ENCODE measurements at regions not wholly inside any gene's neighbourhood (a gene's known extent, or its start where the extent isn't known, plus 50 kb on each side); places are given as distances from the start of the nearest gene placed in this dataset.
A peak's percentile ranks its signal among the peaks of the same experiment; 100 is the strongest.

GRCh38 chr6:144909753-144910285, 624.7 kb downstream of the UTRN start:
- TF ChIP-seq ZFX (IDR thresholded peaks at IDR 0.05) (no peak), CTCF (conservative IDR thresholded peaks at IDR 0.05) (no peak)
- 0 out of 2 replicates have a peak overlapping the region, but pooled peaks have one; percentile 32 for H3K27ac ChIP-seq

GRCh38 chr6:144911322-144911721, 626.2 kb downstream of the UTRN start:
- no peak overlapping the region for H3K27ac ChIP-seq
- TF ChIP-seq ZFX (IDR thresholded peaks at IDR 0.05) (no peak), CTCF (conservative IDR thresholded peaks at IDR 0.05) (no peak)

GRCh38 chr6:144912474-144912873, 627.3 kb downstream of the UTRN start:
- TF ChIP-seq ZFX (IDR thresholded peaks at IDR 0.05), result no peak
- no peak for TF ChIP-seq CTCF (conservative IDR thresholded peaks at IDR 0.05)
- no peak overlapping the region for H3K27ac ChIP-seq

- no peak for TF ChIP-seq CTCF (conservative IDR thresholded peaks at IDR 0.05)
- TF ChIP-seq ZFX (IDR thresholded peaks at IDR 0.05), result no peak
- H3K27ac ChIP-seq, result no peak overlapping the region
Observed at GRCh38 chr6:144918073-144918472, 632.9 kb downstream of the UTRN start.

- TF ChIP-seq CTCF (conservative IDR thresholded peaks at IDR 0.05), result no peak
- TF ChIP-seq ZFX (IDR thresholded peaks at IDR 0.05), result no peak
- H3K27ac ChIP-seq, result no peak overlapping the region
Observed at GRCh38 chr6:144919560-144919959, 634.4 kb downstream of the UTRN start.

- TF ChIP-seq CTCF (conservative IDR thresholded peaks at IDR 0.05) (no peak), ZFX (IDR thresholded peaks at IDR 0.05) (no peak)
- H3K27ac ChIP-seq, result no peak overlapping the region
Observed at GRCh38 chr6:144920391-144920961, 635.3 kb downstream of the UTRN start.

- no peak overlapping the region for H3K27ac ChIP-seq
- no peak for TF ChIP-seq ZFX (IDR thresholded peaks at IDR 0.05)
- TF ChIP-seq CTCF (conservative IDR thresholded peaks at IDR 0.05), result no peak
Observed at GRCh38 chr6:144921206-144921975, 636.3 kb downstream of the UTRN start.

Data from C4-2B (cell line).